GM19238 (cell line): ENCODE measurements at regions not wholly inside any gene's neighbourhood (a gene's known extent, or its start where the extent isn't known, plus 50 kb on each side); places are given as distances from the start of the nearest gene placed in this dataset.

ENCODE experiments used
- DNase-seq: peaks from one replicate; pipeline ENCODE4 v3.0.0; 2011; ENCODE audit warnings: low spot score; ENCODE audit not compliant: insufficient read length

GRCh38 chr5:4627929-4628328, 512.2 kb upstream of the ADAMTS16 start:
- no peak for DNase-seq

- DNase-seq: no peak
Measured at GRCh38 chr5:4628645-4629385, 511.3 kb upstream of the ADAMTS16 start.

GRCh38 chr5:4630031-4630430, 510.1 kb upstream of the ADAMTS16 start:
- DNase-seq: no peak

- DNase-seq: no peak
Measured at GRCh38 chr5:4634342-4634741, 505.8 kb upstream of the ADAMTS16 start.

- DNase-seq: no peak
Measured at GRCh38 chr5:4636378-4636777, 503.8 kb upstream of the ADAMTS16 start.

GRCh38 chr5:4639946-4640345, 500.2 kb upstream of the ADAMTS16 start:
- no peak for DNase-seq

- DNase-seq: no peak
Measured at GRCh38 chr5:4640795-4641194, 499.3 kb upstream of the ADAMTS16 start.

- no peak for DNase-seq
Measured at GRCh38 chr5:4642525-4642924, 497.6 kb upstream of the ADAMTS16 start.

GRCh38 chr5:4643190-4643589, 496.9 kb upstream of the ADAMTS16 start:
- no peak for DNase-seq

- no peak for DNase-seq
Measured at GRCh38 chr5:4643960-4644359, 496.2 kb upstream of the ADAMTS16 start.

- no peak for DNase-seq
Measured at GRCh38 chr5:4646715-4647375, 493.3 kb upstream of the ADAMTS16 start.

GRCh38 chr5:4647955-4648354, 492.2 kb upstream of the ADAMTS16 start:
- no peak for DNase-seq

- DNase-seq: no peak
Measured at GRCh38 chr5:4651806-4652565, 488.1 kb upstream of the ADAMTS16 start.

- DNase-seq: no peak
Measured at GRCh38 chr5:4653475-4653874, 486.7 kb upstream of the ADAMTS16 start.

- no peak for DNase-seq
Measured at GRCh38 chr5:4659851-4660250, 480.3 kb upstream of the ADAMTS16 start.

GRCh38 chr5:4661326-4661725, 478.8 kb upstream of the ADAMTS16 start:
- no peak for DNase-seq

GRCh38 chr5:4661836-4662235, 478.3 kb upstream of the ADAMTS16 start:
- no peak for DNase-seq

GRCh38 chr5:4662756-4663155, 477.4 kb upstream of the ADAMTS16 start:
- DNase-seq: no peak

GRCh38 chr5:4665911-4666310, 474.2 kb upstream of the ADAMTS16 start:
- no peak for DNase-seq

- DNase-seq: no peak
Measured at GRCh38 chr5:4674166-4674565, 466.0 kb upstream of the ADAMTS16 start.

- no peak for DNase-seq
Measured at GRCh38 chr5:4676934-4677333, 463.2 kb upstream of the ADAMTS16 start.

- no peak for DNase-seq
Measured at GRCh38 chr5:4684946-4685345, 455.2 kb upstream of the ADAMTS16 start.
